ENCODE measurements at regions not wholly inside any gene's neighbourhood (a gene's known extent, or its start where the extent isn't known, plus 50 kb on each side); places are given as distances from the start of the nearest gene placed in this dataset.

- intact Hi-C loops (cut with DNase I), result no loop called here
- DNase-seq (no peak), ATAC-seq (no peak)
- Histone ChIP-seq H3K4me3 (ENCODE audit: low read length) (no peak overlapping the region), H3K9me3 (ENCODE audit: control insufficient read depth, low read length) (no peaks in the 10 kb centered on the region), H3K4me1 (ENCODE audit: control insufficient read depth, insufficient read depth, low read length) (no peaks in the 10 kb centered on the region), H3K27me3 (ENCODE audit: control insufficient read depth, insufficient read depth) (no peaks in the 10 kb centered on the region), H3K27ac (ENCODE audit: low read length) (no peak overlapping the region)
- 97% methylated on average over 2 of the region's 2 CpGs for WGBS
Measured at GRCh38 chr1:59032228-59032627, 248.4 kb upstream of the JUN start.

DNA sequence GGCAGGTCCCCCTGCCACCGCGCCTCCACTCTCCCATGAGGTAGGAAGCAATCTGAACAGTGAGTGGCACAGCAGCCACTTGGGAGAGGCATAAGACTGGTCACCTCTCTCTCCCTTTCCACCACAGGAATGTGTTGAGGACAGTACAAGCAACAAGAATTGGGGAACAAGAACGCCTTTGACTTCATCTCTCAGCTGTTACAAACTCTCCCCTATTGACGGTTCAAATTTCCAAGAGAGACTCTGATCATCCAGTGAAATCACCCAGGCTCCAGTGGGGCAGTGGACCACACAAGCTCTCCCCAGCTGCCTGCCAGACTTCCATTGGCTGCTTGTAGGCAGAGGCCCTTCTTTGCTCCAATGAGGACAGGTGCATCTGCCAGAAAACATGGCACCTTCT lies 249.9 kb upstream of the JUN start:
- 95% methylated on average over 4 of the region's 4 CpGs for WGBS
- DNase-seq, result no peak
- H3K4me1 ChIP-seq (ENCODE audit: control insufficient read depth, insufficient read depth, low read length), result no peaks in the 10 kb centered on the region
- intact Hi-C loops (cut with DNase I), result no loop called here
- ATAC-seq, result no peak
- H3K27ac ChIP-seq (ENCODE audit: low read length), result no peak overlapping the region
- H3K9me3 ChIP-seq (ENCODE audit: control insufficient read depth, low read length), result no peaks in the 10 kb centered on the region
- no peaks in the 10 kb centered on the region for H3K27me3 ChIP-seq (ENCODE audit: control insufficient read depth, insufficient read depth)
- no peak overlapping the region for H3K4me3 ChIP-seq (ENCODE audit: low read length)

GRCh38 chr1:59034925-59035324 lies 251.1 kb upstream of the JUN start:
- DNase-seq (no peak), ATAC-seq (no peak)
- H3K4me1 ChIP-seq (ENCODE audit: control insufficient read depth, insufficient read depth, low read length), result no peaks in the 10 kb centered on the region
- H3K27me3 ChIP-seq (ENCODE audit: control insufficient read depth, insufficient read depth), result no peaks in the 10 kb centered on the region
- no peaks in the 10 kb centered on the region for H3K9me3 ChIP-seq (ENCODE audit: control insufficient read depth, low read length)
- WGBS, result 73% methylated on average over 10 of the region's 10 CpGs
- no peak overlapping the region for H3K4me3 ChIP-seq (ENCODE audit: low read length)
- H3K27ac ChIP-seq (ENCODE audit: low read length), result no peak overlapping the region
- intact Hi-C loops (cut with DNase I), result no loop called here

GRCh38 chr1:59039551-59039950 lies 255.7 kb upstream of the JUN start:
- Histone ChIP-seq H3K27ac (ENCODE audit: low read length) (no peak overlapping the region), H3K9me3 (ENCODE audit: control insufficient read depth, low read length) (no peaks in the 10 kb centered on the region), H3K4me1 (ENCODE audit: control insufficient read depth, insufficient read depth, low read length) (peaks cover 5% of the 10 kb centered on the region), H3K4me3 (ENCODE audit: low read length) (no peak overlapping the region), H3K27me3 (ENCODE audit: control insufficient read depth, insufficient read depth) (no peaks in the 10 kb centered on the region)
- intact Hi-C loops (cut with DNase I), result no loop called here
- WGBS, result 70% methylated on average over 5 of the region's 5 CpGs
- no peak for ATAC-seq
- DNase-seq, result no peak

DNA sequence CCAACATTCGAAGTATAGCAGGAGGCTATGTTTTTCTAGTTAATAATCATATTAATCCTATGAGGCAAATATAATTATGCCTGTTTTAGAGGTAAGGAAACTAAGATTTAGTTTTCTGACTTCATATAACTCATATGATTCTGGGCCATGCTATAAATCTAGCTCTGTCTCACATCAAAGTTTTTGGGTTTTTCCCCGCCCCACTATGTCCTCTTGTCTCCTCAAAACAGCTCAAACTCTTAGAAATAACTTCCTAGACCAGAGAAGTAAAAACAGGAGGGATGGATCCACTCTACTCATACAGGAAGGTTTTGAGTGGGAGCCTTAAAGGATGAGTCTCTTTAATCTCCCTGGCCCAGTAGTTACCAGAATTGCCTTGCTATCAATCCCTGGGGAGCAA lies 256.4 kb upstream of the FGGY start:
- ATAC-seq, result no peak

DNA sequence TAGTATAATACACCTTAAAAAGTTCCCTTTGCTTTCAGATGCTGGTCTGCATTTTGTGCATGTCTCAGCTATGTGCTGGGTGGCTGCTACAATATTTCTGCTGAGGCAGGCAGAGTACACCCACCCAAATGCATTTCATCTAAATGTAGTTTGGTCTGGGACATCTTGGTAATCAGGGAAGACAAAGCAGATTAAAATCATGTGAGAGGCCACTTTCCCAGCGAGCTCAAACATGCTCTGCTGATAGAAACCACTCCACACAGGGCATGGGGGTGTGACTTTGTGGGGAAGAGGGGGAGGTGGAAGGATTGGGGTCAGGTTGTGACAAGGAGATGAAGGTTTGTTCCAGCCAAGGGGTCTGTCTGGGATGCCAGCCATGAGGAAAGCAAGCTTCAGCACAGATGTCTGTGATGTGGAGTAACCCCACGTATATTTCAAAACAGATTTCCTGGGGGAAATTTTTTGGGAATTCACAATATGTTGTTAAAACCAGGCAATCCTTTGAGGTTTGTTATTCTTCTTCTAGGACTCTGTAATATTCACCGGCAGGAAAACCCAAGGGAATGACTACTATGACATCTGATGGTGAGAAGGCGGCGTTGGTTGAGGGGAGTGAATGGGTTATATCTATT lies 255.1 kb upstream of the FGGY start:
- Histone ChIP-seq H3K4me3 (ENCODE audit: low read length) (no peak overlapping the region), H3K27ac (ENCODE audit: low read length) (no peak overlapping the region), H3K27me3 (ENCODE audit: control insufficient read depth, insufficient read depth) (no peaks in the 10 kb centered on the region), H3K9me3 (ENCODE audit: control insufficient read depth, low read length) (no peaks in the 10 kb centered on the region), H3K4me1 (ENCODE audit: control insufficient read depth, insufficient read depth, low read length) (peaks cover 5% of the 10 kb centered on the region)
- 70% methylated on average over 5 of the region's 5 CpGs for WGBS
- intact Hi-C loops (cut with DNase I), result no loop called here
- ATAC-seq (no peak), DNase-seq (no peak)

More for the DNA sequence above, 256.4 kb upstream of the FGGY start:
- H3K4me1 ChIP-seq (ENCODE audit: control insufficient read depth, insufficient read depth, low read length), result peaks cover 5% of the 10 kb centered on the region
- H3K27me3 ChIP-seq (ENCODE audit: control insufficient read depth, insufficient read depth), result no peaks in the 10 kb centered on the region
- intact Hi-C loops (cut with DNase I), result no loop called here
- no peak for DNase-seq
- 93% methylated on average over 2 of the region's 2 CpGs for WGBS
- no peak overlapping the region for H3K27ac ChIP-seq (ENCODE audit: low read length)
- no peaks in the 10 kb centered on the region for H3K9me3 ChIP-seq (ENCODE audit: control insufficient read depth, low read length)
- H3K4me3 ChIP-seq (ENCODE audit: low read length), result no peak overlapping the region

DNA sequence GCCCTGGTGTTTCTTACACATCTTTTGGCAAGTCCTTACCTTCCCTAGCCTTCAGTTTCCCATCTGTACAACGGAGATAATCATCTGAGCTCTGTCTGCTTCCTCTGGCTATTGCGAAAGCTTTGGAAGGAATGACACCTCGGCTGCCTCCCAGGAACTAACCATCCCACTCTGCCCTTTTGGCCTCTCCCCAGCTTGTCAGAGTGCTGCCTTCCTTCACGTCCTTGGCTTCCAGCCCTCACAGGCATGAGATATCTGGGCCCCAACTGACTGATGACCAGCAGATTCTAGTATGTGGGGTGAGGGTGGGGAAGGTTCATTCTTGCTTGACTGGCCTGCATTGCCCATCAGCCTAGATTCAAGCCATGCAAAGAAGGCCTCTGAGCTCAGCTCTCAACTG lies 253.1 kb upstream of the FGGY start:
- Histone ChIP-seq H3K4me3 (ENCODE audit: low read length) (no peak overlapping the region), H3K4me1 (ENCODE audit: control insufficient read depth, insufficient read depth, low read length) (peaks cover 5% of the 10 kb centered on the region), H3K27ac (ENCODE audit: low read length) (peak overlapping the region; percentile 45), H3K27me3 (ENCODE audit: control insufficient read depth, insufficient read depth) (no peaks in the 10 kb centered on the region), H3K9me3 (ENCODE audit: control insufficient read depth, low read length) (no peaks in the 10 kb centered on the region)
- peak; percentile 65 to 72 for ATAC-seq
- intact Hi-C loops (cut with DNase I), result no loop called here
- 22% methylated on average over 4 of the region's 4 CpGs for WGBS
- DNase-seq, result peak; percentile 43 to 78 (median 60)

DNA sequence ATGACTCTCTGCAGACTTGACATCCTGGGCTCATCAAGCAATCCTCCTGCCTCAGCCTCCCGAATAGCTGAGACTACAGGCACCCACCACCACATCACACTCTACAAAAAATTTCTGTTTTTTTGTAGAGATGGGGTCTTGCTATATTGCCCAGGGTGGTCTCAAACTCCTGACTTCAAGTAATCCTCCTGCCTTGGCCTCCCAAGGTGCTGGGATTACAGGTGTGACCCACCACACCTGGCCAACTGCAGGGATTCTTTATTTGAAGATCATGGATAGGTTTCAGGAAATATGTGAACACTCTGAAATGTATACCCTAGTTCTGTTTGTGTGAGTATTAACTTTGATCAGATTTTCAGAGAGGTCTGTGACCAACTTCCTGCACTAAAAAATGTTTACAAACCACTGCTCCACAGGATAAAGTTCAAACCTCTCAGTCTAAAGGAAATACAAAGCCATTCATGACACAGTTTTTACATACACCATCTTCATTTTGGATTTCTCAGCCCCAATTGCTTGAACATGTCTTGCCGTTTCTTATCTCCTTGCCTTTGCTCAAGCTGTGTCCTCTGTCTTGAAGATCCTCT lies 252.3 kb upstream of the FGGY start:
- intact Hi-C loops (cut with DNase I), result no loop called here
- H3K4me1 ChIP-seq (ENCODE audit: control insufficient read depth, insufficient read depth, low read length), result peaks cover 5% of the 10 kb centered on the region
- WGBS, result 92% methylated on average over 2 of the region's 2 CpGs

GRCh38 chr1:59045137-59045536 lies 251.8 kb upstream of the FGGY start:
- H3K27ac ChIP-seq (ENCODE audit: low read length), result no peak overlapping the region
- no peaks in the 10 kb centered on the region for H3K27me3 ChIP-seq (ENCODE audit: control insufficient read depth, insufficient read depth)
- no peak for ATAC-seq
- DNase-seq, result no peak
- intact Hi-C loops (cut with DNase I), result no loop called here
- no peak overlapping the region for H3K4me3 ChIP-seq (ENCODE audit: low read length)
- 84% methylated on average over 3 of the region's 3 CpGs for WGBS
- peaks cover 5% of the 10 kb centered on the region for H3K4me1 ChIP-seq (ENCODE audit: control insufficient read depth, insufficient read depth, low read length)
- H3K9me3 ChIP-seq (ENCODE audit: control insufficient read depth, low read length), result no peaks in the 10 kb centered on the region

More for the DNA sequence above, 252.3 kb upstream of the FGGY start:
- Histone ChIP-seq H3K4me3 (ENCODE audit: low read length) (no peak overlapping the region), H3K27ac (ENCODE audit: low read length) (no peak overlapping the region), H3K27me3 (ENCODE audit: control insufficient read depth, insufficient read depth) (no peaks in the 10 kb centered on the region), H3K9me3 (ENCODE audit: control insufficient read depth, low read length) (no peaks in the 10 kb centered on the region)
- ATAC-seq (no peak), DNase-seq (no peak)

DNA sequence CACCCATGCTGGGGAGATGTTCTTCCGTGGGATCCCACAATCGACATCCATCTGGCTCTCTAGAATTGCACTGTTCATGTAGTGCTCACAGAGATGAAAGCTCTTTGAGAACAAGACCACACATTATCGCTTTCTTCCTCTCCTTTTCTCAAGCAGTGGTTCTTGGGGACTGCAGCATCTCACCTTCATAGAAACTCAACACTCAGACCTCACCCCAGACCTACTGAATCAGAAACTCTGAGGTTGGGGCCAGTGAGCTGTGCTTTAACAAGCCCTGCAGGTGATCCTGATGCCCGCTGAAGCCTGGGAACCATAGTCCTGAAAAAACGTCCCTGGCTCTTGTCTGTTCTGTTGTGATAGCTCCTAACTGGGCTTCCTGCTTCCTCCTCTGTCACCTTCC lies 251.3 kb upstream of the FGGY start:
- DNase-seq (no peak), ATAC-seq (no peak)
- H3K27me3 ChIP-seq (ENCODE audit: control insufficient read depth, insufficient read depth), result no peaks in the 10 kb centered on the region
- whole genome bisulfite sequencing, result 90% methylated on average over 5 of the region's 5 CpGs
- H3K27ac ChIP-seq (ENCODE audit: low read length), result no peak overlapping the region
- H3K4me1 ChIP-seq (ENCODE audit: control insufficient read depth, insufficient read depth, low read length), result peaks cover 5% of the 10 kb centered on the region
- no peak overlapping the region for H3K4me3 ChIP-seq (ENCODE audit: low read length)
- intact Hi-C loops (cut with DNase I), result no loop called here
- no peaks in the 10 kb centered on the region for H3K9me3 ChIP-seq (ENCODE audit: control insufficient read depth, low read length)

DNA sequence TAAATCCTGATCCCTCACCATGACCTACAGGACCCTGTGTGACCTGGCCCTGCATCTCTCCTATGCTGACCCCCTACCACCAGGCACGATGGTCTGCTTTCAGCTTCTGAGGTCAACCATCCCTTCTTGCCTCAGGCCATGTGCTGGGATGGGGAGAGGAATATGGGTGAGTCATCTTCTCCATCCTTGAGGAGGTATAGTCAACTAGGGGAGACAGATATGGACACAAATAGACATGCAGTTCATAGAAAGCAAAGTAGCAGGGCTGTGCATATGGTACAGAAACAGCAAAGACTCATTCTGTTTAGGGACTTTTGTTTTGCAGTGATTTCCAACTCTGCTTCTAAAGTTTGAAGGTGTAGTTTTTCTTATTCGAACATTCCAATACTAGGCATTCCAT lies 250.8 kb upstream of the FGGY start:
- no peak overlapping the region for H3K27ac ChIP-seq (ENCODE audit: low read length)
- no peaks in the 10 kb centered on the region for H3K9me3 ChIP-seq (ENCODE audit: control insufficient read depth, low read length)
- intact Hi-C loops (cut with DNase I), result no loop called here
- 94% methylated on average over 2 of the region's 2 CpGs for WGBS
- H3K27me3 ChIP-seq (ENCODE audit: control insufficient read depth, insufficient read depth), result no peaks in the 10 kb centered on the region
- H3K4me3 ChIP-seq (ENCODE audit: low read length), result no peak overlapping the region
- peaks cover 5% of the 10 kb centered on the region for H3K4me1 ChIP-seq (ENCODE audit: control insufficient read depth, insufficient read depth, low read length)
- ATAC-seq (no peak), DNase-seq (no peak)

DNA sequence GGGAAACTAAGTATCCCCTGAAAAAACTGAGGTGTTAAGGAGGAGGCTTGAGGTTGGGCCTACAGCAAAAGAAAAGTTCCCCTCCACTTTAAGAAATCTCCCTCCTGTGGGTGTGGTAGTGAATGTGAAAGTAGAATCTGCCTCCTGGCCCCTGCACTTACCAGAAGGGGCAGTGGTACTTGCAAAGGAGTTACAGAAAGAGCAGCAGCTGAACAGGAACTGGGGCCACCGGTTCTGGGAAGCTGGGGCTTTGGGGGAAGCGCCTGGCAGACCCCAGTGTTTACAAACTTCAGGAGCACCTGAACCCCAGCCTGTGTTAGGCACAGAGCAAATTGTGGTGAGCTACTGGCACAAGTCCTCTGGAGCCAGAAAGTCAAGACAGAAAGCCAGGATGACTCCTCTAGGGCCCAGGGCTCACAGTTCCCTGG lies 250.2 kb upstream of the FGGY start:
- ATAC-seq, result no peak
- intact Hi-C loops (cut with DNase I), result no loop called here
- Histone ChIP-seq H3K9me3 (ENCODE audit: control insufficient read depth, low read length) (no peaks in the 10 kb centered on the region), H3K27me3 (ENCODE audit: control insufficient read depth, insufficient read depth) (no peaks in the 10 kb centered on the region), H3K27ac (ENCODE audit: low read length) (no peak overlapping the region), H3K4me3 (ENCODE audit: low read length) (no peak overlapping the region), H3K4me1 (ENCODE audit: control insufficient read depth, insufficient read depth, low read length) (peaks cover 5% of the 10 kb centered on the region)
- no peak for DNase-seq
- WGBS, result 54% methylated on average over 2 of the region's 2 CpGs

All from right cardiac atrium (tissue), 5 donors.